ENCODE measurements at regions not wholly inside any gene's neighbourhood (a gene's known extent, or its start where the extent isn't known, plus 50 kb on each side); places are given as distances from the start of the nearest gene placed in this dataset.

DNA sequence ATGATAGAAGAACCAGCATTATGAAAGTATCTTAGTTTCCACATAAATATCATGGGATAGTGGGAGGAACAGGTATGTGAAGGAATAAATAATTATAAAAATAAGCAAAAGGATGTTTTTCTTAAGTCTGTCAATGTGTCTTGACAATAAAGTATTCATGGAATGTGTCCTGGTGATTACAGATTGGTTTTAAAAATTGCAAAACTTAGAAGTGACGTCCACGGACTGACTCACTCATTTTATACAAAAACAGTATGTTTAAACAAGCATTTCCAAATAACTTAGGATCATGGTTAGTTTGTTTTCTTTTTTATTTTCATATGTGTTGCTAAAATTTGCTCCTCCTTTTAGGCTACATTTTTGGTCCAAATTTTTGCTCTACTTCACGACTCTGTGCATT, 687.0 kb upstream of the NECTIN3 start:
- H3K4me1 Mint-ChIP-seq (ENCODE audit: low read depth): peaks cover 43% of the 10 kb centered on the region
- peak; percentile 20 for DNase-seq
- H3K27ac Mint-ChIP-seq: no peak overlapping the region
- H3K27me3 Mint-ChIP-seq (ENCODE audit: insufficient read depth): no peaks in the 10 kb centered on the region
- TF ChIP-seq, protein P1, sequence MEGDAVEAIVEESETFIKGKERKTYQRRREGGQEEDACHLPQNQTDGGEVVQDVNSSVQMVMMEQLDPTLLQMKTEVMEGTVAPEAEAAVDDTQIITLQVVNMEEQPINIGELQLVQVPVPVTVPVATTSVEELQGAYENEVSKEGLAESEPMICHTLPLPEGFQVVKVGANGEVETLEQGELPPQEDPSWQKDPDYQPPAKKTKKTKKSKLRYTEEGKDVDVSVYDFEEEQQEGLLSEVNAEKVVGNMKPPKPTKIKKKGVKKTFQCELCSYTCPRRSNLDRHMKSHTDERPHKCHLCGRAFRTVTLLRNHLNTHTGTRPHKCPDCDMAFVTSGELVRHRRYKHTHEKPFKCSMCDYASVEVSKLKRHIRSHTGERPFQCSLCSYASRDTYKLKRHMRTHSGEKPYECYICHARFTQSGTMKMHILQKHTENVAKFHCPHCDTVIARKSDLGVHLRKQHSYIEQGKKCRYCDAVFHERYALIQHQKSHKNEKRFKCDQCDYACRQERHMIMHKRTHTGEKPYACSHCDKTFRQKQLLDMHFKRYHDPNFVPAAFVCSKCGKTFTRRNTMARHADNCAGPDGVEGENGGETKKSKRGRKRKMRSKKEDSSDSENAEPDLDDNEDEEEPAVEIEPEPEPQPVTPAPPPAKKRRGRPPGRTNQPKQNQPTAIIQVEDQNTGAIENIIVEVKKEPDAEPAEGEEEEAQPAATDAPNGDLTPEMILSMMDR (IDR thresholded peaks at IDR 0.05): no peak
- no peaks in the 10 kb centered on the region for H3K9me3 Mint-ChIP-seq
- H3K4me3 Mint-ChIP-seq: no peak overlapping the region
- no peaks in the 10 kb centered on the region for H3K36me3 Mint-ChIP-seq (ENCODE audit: low read depth)

DNA sequence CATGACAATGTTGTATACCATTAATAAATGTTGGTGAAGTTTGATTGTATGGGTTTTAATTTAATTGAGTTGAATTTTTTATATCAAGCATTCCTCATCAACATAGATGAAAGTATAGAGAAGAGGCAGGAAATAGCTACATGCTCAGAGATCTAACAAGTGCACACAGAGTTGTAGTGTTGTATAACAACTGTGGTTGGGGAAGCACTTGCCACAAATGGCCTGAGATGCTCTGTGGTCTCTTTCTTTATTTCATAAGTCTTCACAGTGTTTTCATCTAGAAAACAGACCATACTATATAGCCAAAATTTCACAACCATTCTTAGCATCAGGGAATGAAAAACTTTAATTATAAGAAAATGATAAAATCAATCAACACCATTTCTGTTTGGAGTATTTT, 682.6 kb upstream of the NECTIN3 start:
- DNase-seq: no peak
- TF ChIP-seq, protein P1 (IDR thresholded peaks at IDR 0.05): no peak
- Mint-ChIP-seq H3K4me3 (no peak overlapping the region), H3K4me1 (ENCODE audit: low read depth) (peaks cover 45% of the 10 kb centered on the region), H3K36me3 (ENCODE audit: low read depth) (no peaks in the 10 kb centered on the region), H3K9me3 (no peaks in the 10 kb centered on the region), H3K27ac (no peak overlapping the region), H3K27me3 (ENCODE audit: insufficient read depth) (no peaks in the 10 kb centered on the region)

DNA sequence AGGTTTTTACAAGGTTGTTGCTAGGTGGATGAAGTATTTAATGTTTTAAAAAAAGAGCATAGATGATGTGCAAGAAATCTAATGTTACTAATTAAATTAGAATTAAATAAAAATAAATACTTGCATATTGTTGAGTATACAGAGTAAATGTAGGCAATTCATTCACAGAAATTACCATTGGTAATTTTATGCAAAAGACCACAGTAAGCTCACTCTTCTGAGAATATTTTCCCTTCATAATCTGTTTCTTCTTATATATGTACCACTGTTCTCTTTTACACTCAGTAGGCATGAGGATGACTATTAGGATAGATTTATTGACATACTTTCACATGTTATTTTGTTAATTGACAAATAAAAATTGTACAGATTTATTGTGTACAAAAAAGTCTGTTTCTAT, 681.2 kb upstream of the NECTIN3 start:
- Mint-ChIP-seq H3K27ac (no peak overlapping the region), H3K4me3 (no peak overlapping the region), H3K9me3 (no peaks in the 10 kb centered on the region), H3K4me1 (ENCODE audit: low read depth) (peaks cover 32% of the 10 kb centered on the region), H3K36me3 (ENCODE audit: low read depth) (no peaks in the 10 kb centered on the region), H3K27me3 (ENCODE audit: insufficient read depth) (no peaks in the 10 kb centered on the region)
- TF ChIP-seq, protein P1 (IDR thresholded peaks at IDR 0.05): no peak
- DNase-seq: no peak

DNA sequence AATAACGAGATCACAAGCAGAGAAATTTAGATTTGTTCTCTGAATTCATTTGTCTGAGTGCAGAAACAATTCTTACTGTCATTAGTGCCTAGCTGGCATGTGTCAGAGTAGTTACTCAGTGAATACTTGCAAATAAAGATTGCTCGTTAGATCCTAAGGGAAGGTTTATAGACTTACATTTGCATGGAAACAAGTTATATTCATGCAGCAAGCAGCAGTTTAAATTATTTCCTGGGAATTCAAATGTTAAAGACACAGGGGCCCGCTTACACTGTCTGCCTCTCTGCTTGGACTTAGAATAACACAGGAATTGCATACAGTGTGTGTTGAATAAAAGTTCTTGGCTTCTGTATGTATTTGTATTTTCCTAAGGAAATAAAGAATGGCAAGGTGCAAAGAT, 680.6 kb upstream of the NECTIN3 start:
- DNase-seq: no peak
- TF ChIP-seq, protein P1 (IDR thresholded peaks at IDR 0.05): no peak
- Mint-ChIP-seq H3K4me3 (no peak overlapping the region), H3K27ac (no peak overlapping the region), H3K27me3 (ENCODE audit: insufficient read depth) (no peaks in the 10 kb centered on the region), H3K4me1 (ENCODE audit: low read depth) (peaks cover 25% of the 10 kb centered on the region), H3K36me3 (ENCODE audit: low read depth) (no peaks in the 10 kb centered on the region), H3K9me3 (no peaks in the 10 kb centered on the region)

DNA sequence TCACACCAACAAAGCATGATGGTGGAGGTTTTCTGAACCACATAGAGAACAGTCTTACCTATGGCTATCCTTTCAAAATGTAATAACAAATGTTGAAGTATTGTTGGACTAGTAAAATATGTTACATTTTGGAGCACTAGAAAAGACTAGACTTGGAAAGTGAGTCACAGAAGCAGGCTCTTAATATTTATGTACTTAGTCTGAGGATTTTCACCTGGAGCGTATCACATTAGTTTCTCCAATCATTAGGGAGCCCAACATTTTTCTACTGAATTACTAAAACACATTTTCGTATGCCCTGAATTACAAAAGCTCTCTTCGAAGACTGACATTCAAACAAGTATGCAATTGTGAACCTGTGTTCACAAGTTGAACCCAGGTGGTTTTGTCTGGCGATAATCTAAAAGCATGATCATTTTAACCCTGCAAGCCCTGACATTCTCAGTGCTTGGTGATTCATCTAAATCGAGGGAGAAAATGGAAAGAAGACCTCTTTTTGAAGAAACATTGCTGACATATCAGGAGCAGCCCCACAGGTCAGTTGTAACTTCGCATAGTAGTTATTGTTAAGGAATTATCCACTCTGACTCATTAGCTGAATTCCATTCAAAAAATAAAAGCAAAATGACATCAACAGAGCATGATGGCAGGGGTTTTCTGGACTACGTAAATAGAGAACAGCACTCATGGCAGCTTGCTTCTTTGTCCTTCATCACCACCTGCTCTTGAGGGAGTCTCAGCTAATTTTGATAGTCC, 679.8 kb upstream of the NECTIN3 start:
- Mint-ChIP-seq H3K36me3 (ENCODE audit: low read depth) (no peaks in the 10 kb centered on the region), H3K9me3 (no peaks in the 10 kb centered on the region), H3K27me3 (ENCODE audit: insufficient read depth) (no peaks in the 10 kb centered on the region), H3K27ac (no peak overlapping the region), H3K4me1 (ENCODE audit: low read depth) (peaks cover 23% of the 10 kb centered on the region), H3K4me3 (no peak overlapping the region)
- TF ChIP-seq, protein P1 (IDR thresholded peaks at IDR 0.05): no peak
- no peak for DNase-seq

Measured in HFFc6 (cell line).